Glomerular endothelial cell (primary cell): ENCODE measurements at regions not wholly inside any gene's neighbourhood (a gene's known extent, or its start where the extent isn't known, plus 50 kb on each side); places are given as distances from the start of the nearest gene placed in this dataset.

Experiments used
- DNase-seq: peaks from one replicate; pipeline ENCODE4 v3.0.0-alpha.2; 2011; ENCODE audit warnings: low read depth, low spot score; ENCODE audit errors: extremely low read depth

- DNase-seq: no peak
These were observed 855.7 kb downstream of the TRIB2 start for GRCh38 chr2:13572466-13572865.

GRCh38 chr2:13574831-13575230, 858.1 kb downstream of the TRIB2 start:
- DNase-seq: no peak

- DNase-seq: no peak
These were observed 859.8 kb downstream of the TRIB2 start for GRCh38 chr2:13576406-13577036.

- DNase-seq: no peak
These were observed 861.8 kb downstream of the TRIB2 start for GRCh38 chr2:13578547-13578946.

GRCh38 chr2:13581471-13581870, 864.7 kb downstream of the TRIB2 start:
- DNase-seq: no peak

- no peak for DNase-seq
These were observed 866.9 kb downstream of the TRIB2 start for GRCh38 chr2:13583609-13584008.

- no peak for DNase-seq
These were observed 867.3 kb downstream of the TRIB2 start for GRCh38 chr2:13584020-13584419.

- DNase-seq: no peak
These were observed 869.0 kb downstream of the TRIB2 start for GRCh38 chr2:13585732-13586131.

- DNase-seq: no peak
These were observed 879.5 kb downstream of the TRIB2 start for GRCh38 chr2:13596233-13596632.

GRCh38 chr2:13597176-13597575, 880.4 kb downstream of the TRIB2 start:
- no peak for DNase-seq

- DNase-seq: no peak
These were observed 884.8 kb downstream of the TRIB2 start for GRCh38 chr2:13601506-13601905.

- no peak for DNase-seq
These were observed 888.4 kb downstream of the TRIB2 start for GRCh38 chr2:13604951-13605661.

GRCh38 chr2:13607139-13607538, 890.4 kb downstream of the TRIB2 start:
- no peak for DNase-seq

- no peak for DNase-seq
These were observed 895.2 kb downstream of the TRIB2 start for GRCh38 chr2:13611939-13612338.

- DNase-seq: no peak
These were observed 899.3 kb downstream of the TRIB2 start for GRCh38 chr2:13616059-13616458.

- no peak for DNase-seq
These were observed 899.9 kb downstream of the TRIB2 start for GRCh38 chr2:13616616-13617015.

GRCh38 chr2:13628122-13628521, 911.4 kb downstream of the TRIB2 start:
- DNase-seq: no peak

- no peak for DNase-seq
These were observed 921.4 kb downstream of the TRIB2 start for GRCh38 chr2:13638181-13638580.

GRCh38 chr2:13649918-13650317, 933.2 kb downstream of the TRIB2 start:
- DNase-seq: no peak

- DNase-seq: no peak
These were observed 933.9 kb downstream of the TRIB2 start for GRCh38 chr2:13650586-13651180.

GRCh38 chr2:13651684-13652131, 935.0 kb downstream of the TRIB2 start:
- no peak for DNase-seq
